ENCODE measurements at regions not wholly inside any gene's neighbourhood (a gene's known extent, or its start where the extent isn't known, plus 50 kb on each side); places are given as distances from the start of the nearest gene placed in this dataset.

DNA sequence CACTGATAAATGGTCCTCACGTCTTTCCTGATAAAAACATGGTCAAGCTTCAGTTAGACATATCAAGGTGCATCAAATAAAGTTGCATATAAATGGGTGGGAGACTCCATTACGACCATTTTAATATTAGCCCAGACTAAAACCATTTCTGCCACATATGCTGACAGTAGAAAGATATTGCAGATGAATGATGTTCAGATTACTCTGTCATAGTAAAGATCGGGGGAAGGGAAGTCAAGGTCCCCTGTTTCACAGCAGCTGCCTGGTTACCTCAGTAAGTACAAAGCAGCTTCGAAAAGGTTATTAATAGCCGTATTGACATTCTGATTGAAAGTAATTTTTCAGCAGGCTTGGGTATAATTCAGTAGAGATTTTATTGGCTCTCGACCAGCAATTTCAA is 927.7 kb upstream of the CDH2 start:
- DNase-seq = no peak

DNA sequence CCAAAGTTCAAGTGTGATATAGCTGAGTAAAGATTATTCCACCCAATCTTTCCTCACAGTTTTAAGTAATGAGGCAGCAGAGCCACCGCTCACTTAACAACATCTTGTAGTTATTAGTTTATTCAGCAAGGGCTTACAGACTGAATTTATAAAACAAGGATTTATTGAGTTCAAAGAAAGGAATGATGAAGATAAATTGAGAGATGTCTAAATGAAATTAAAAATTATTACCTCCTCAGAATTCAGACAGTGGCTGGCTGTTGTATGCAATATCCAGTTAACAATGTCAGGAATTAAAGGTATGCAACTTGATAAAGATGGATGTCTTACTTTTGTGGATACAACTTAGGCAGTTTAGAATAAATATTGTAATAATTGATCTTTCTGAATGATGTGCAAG is 927.3 kb upstream of the CDH2 start:
- DNase-seq = no peak

DNA sequence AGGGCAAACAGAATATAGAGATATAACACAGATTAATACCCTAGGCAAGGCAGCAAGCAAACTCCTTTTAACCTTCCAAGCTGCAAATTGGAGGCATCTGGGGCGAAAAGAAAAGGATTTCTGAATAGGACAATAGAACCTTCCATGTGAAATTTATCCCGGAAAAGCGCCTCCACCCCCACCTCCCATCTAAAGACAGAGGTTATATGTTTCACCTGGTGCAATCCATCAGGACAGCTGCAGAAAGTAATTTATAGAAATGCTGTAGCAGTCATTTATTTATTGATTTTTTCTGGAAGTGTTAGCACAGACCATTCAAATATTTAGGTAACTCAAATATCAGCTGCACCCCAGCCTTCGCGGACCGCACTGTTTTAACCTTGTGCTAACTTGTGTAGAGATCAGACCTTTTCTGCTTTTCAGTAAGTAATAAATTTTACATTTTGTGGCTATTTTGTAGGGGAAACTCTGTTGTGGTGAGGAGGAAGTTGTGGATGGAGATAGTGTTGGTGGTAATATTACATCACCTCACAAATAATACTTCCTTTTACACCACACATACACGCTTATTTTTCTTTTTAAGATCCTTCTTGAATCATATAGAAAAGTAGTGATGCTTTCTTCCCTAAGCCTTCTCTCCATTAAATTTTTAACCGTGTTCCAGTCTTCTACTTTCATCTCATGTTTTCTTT is 919.3 kb upstream of the CDH2 start:
- DNase-seq = no peak

DNA sequence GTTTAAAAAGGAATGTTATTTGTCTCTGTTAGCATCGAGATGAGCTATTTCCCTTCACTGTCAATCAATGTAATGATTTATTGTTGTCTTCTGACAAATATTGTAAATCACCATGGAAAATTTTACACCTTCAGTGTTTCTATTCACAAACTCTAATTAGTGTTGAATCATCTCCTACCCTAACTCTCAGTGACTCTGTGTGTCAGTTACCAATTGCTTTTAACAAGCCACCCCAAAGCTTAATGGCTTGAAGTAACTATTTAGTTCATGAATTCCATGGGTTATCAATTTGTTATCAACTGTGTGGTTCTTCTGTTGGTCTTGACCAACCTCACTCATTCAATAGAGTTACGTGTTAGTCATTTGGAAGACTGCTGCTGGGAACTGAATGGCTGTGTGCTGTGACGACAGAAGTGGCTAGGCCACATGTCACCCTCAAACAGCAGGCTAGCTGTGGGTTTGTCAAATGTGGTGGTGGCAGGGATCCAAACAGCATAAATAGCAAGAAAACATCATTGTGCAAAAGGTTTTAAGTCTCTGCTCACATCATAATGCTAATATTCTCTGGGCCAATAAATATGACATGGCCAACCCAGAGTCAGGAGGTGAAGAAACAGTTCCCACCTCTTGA is 910.8 kb upstream of the CDH2 start:
- DNase-seq = peak; percentile 19

DNA sequence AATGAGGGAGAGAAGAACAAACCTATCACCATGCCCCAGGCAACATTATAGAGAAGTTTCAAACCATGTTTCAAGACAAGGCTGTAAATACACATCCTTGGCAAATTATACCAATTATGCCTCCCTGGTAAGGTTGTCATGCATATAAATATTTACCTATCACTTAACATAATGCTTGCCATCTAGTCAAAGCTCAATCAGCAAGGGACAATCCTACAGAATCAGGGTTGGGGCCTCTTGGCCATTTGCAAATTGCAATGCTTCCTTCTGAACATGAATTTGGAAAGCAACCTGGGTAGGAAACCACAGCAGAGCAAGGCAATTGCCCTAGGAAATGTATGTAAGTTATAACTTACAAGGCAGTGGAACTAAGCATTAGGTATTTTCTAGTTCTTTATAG is 907.2 kb upstream of the CDH2 start:
- DNase-seq = no peak

DNA sequence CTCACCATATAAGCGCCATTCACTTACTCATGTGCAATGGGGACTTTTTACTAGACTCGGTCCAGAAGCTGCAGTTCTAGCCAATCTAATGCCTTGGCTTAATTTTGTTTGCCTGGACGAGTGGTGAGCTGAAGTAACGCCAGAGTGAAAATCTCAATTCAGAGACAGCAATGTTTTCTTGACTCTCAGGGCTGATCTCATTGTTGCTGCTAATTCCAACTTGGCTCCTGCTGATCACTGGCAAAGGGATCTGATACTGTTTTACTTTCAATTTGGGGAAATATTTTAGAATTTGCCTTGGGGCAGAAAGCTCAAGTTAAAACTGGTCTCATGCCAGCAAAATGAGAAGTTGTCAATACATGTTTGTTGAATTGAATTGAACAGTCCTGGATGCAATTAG is 906.6 kb upstream of the CDH2 start:
- DNase-seq = peak; percentile 28

DNA sequence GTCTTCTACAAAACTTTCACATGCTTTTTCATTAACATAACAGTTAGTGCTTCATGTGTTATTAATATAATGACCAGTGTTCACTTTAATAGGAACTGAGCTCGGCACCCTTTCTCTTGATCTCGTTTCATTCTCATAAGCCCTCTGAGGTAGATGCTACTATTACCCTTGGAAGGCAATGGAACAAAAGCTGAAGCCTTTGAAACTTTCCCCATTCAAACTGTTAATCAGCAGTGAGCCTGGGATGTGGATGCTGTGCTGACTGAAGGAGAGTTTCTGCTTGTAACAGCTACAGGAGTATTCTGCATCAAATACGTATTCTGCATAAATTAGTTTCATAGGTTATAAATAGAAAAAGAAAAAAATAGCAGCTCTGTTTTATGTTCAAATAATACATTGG is 904.0 kb upstream of the CDH2 start:
- DNase-seq = no peak

DNA sequence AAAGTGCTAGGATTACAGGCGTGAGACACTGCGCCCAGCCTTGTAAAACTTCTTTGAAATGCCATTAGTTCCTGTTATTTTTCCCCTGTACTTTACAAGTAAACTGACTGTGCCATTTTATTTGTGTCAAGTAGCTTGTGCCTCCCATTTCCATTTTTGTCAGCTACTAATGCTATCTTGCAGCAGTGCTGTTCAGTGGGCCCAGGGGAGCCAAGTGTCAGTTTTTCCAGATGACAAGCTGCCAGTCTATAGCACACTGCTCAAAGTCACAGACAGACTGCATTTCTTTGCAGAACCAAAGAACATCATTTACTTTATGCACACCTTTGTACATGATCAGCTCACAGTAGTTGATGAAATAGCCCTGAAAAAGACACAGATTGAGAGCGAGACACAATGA is 901.3 kb upstream of the CDH2 start:
- peak; percentile 26 for DNase-seq

DNA sequence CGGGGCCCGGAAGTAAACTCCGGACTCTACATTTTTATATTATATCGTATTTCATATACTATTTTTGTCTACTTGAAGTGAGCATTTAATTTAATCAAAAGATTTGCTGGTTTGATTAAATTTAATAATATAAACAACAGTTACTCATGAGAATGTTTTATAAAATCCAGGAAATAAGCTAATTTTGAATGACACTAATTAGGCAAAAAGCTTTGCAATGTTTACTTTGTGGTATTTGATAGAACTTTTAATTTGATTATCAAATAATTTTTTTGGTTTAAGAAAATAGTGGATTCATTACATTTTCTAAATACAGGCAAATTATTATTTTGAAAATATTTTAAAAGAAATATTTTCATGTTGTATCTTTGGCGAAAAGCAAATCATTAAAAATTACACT is 900.4 kb upstream of the CDH2 start:
- DNase-seq = no peak

DNA sequence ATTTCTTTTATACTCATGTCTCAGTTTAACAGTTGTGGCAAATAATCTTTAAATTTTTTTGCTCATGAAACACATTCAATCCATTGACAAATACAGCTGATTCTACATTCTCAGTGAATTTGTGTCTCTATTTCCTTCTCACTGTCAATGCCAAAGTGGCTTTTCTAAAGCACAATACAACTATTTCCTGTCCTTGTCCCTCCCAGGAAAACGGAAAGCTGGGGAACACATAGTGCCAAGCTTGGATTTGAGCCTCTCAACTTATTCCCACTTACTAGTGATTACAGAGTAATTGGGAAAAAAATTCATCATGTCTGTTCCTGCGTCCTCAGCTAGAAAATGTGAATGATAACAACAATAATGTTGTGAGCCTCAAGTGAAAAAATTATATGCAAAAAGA is 899.7 kb upstream of the CDH2 start:
- DNase-seq = no peak

DNA sequence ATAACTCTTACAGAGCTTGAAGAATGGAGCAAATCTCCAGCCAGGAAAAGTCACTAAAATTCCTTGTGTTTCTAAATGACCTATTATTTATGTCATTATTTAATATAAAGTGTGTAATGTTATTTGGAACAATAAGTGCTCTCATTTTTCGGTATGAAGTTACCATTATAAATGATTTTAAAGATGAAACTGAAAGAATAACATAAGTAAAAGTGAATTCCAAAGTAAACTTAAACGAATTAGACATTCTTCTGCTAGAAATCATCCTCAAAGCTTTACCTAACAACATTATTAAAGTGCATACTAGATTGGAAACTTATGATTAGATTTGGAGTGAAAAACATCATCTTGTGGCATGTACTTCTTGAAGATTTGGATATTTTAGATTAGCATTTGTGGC is 897.2 kb upstream of the CDH2 start:
- DNase-seq = no peak

DNA sequence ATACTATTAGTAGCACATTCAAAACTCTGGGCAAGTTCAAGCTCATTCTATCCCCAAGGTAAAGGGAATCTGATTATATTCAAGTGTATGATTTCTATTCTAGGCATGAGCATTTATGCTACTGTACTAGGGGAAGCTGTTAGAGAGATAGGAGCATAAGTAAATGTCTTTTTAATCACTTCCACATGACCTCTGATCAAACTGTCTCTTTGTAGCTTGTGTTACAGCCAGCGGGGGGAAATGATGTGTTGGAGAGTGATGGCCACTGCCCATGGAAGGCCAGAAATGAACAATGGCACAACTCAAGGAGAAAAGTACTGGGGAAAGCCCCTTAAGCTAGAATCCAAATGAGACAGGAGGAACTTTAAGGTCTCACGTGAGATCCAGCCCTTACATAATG is 894.9 kb upstream of the CDH2 start:
- DNase-seq = no peak

DNA sequence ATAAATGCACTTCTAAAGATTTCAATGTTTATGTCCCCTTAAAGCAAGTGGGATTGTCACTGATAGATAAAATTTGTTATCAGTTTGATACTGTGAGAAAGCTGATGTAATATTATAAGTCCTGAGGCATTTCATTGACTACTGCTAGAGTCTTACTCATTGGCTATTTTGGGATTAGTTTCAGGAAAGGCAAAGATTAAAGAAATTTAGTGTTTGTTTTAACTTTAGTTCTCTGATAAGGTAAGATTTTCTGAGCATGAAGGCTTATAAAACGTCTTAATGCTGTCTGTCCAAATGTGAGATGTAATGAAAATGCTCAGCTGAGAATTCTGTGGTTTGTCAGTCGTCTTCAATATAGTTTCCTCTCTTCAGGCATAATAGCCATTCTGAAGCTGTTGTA is 886.4 kb upstream of the CDH2 start:
- no peak for DNase-seq

DNA sequence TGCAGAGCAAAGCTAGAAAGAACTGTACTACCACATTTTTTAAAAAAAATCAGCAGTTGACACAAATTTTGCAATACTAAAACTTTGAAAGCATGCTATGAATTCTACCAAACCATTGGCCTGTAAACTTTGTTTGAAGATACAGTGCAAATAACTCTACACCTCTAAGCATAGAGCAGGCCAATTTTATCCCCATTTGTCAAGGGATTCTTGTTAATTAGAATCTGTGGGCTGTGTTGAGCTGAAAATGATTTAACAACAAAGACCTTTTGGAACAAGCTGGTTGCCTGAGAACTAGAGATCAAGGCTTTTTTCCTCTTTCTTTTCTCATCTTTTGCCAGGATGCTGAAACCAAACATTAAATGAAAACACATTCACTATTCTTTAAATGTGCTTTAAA is 886.0 kb upstream of the CDH2 start:
- no peak for DNase-seq

DNA sequence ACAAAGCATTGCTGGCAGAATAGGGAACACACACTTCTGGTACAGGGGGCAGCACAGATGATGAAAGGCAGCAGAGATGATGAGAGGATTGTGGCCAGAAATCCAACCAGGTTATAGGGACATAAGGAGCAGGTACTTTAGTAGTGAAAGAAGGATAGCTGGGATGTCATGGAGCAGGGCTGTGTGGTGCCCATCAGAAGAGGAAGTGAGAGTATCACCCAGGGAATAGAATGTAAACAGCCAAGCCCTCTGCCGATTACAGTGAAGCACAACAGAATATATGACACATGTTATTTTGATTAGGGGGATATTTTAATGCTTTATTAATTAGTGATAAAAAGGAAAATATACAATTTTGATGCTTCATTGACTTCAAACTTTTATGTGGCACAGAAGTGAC is 883.4 kb upstream of the CDH2 start:
- no peak for DNase-seq

DNA sequence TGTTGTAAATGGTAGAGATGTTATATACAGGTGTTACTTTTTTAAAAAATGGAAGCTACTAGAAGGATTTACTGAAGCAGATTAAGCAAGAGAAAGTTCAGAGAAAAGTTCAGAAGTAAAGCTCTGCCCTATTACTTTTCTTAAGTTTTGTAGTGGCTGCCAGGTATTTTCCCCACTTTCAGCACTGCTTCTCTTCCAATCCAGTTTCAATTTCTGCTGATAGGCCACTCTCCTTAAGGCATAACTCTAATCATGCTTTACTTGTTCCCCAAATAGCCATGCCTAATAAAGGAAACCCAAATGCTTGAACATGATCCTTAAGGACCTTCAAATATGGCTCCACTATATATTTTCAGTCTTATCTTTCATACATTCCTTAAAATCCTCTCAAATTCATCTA is 880.8 kb upstream of the CDH2 start:
- DNase-seq = no peak

DNA sequence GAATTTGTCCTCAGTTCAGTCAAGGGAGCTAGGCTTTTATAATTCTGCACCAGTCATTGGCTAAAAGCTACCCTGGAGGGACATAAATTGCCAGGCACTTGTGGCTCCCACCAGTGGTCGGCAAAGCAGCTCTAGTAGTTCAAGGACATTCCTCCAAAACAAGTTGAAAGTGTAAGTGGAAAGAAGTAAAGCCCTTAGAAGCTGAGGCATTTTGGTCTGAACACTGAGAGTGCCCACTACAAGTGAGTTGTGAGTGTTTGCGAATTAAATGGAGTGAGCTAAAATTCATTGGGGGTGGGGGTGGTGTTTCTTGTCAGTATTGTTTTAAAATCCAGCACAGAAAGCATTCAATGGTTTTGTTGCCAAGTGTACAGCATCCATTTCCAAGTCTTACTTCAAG is 879.9 kb upstream of the CDH2 start:
- no peak for DNase-seq

DNA sequence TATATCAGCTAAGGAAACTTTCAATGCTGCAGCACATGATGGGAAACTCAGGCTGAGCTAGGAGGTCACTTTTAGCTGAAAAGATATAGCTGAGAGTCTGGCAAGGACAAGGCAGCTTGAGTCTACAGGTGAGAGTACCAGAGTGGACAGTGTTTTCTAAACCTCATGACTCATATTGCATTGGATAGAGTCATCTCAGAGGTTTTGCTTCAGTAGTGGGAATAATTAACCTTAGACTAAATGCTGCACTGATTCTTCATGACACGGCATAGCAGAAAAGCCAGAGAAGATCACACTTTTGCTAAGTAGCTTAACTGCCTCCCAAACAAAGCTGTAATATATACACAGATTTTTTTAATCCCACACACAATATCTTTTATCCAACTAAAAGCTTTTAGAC is 865.0 kb upstream of the CDH2 start:
- DNase-seq = no peak

DNA sequence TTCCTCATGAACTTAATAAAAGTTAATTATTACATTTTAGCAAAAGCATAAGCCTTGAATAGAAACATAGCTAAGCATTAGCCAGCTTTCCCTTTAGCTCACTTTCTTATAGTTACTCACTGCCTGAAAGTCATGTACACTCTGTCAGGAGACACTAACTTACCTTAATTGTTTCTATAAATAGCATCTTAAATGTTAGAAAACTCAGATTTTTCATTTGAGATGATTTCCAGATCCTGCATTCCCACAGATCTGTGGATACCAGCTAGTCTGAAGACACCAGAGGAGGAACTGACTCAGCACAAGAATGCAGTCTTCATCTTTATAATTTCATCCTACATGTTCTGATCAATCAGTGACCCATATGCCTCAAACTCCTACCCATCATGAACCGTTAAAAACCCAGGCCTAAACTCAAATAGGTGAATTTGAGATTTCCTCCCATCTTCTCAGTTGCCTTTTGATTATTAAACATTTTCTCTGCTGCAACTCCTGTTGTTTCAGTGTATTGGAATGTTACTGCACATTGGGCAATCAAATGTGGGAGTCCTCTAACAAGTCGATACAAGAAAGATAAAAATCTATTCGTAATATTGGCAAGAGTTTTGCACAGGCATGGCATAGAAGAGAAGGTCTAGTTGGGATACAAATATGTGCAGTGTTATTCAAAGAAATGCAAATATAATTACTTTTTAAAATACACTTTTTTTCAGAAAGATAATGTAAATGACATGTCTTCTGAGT is 857.4 kb upstream of the CDH2 start:
- DNase-seq = no peak

DNA sequence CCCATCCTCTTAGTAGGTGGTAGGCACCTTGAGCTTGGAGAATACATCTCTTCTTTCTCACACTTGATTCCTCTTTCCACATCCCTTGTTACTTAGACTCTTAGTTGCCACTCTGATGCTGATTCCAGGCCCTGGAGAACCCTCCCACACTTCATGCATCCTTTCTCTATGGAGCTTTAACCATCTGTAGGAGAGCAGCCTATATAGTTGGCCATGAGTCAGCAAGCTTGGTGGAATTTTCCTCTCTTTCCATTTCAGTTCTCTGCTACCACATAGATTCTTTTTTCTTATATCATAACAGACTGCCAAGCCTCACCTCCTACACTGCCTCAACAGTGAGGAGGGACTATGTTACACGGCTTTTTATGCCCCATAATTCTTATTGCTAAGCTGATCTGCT is 851.6 kb upstream of the CDH2 start:
- DNase-seq = no peak

DNA sequence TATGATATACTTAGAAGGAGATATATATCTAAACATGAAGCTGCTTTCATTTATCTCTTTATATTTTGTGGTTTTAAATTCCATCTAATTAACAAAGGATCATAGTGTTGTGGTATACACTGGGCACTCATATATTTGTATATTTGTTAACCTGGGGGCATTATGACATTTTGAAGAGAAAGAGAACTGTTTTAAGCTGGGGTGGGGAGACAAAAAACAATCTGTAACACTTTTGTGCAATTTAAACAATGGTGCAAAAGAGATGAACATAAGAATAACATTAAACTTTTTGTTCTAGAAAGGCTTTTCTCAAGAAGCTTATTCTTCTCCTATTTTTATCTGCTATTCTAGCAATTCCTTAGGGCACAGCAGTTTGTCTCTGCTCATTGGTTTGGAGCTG is 842.0 kb upstream of the CDH2 start:
- DNase-seq = no peak

DNA sequence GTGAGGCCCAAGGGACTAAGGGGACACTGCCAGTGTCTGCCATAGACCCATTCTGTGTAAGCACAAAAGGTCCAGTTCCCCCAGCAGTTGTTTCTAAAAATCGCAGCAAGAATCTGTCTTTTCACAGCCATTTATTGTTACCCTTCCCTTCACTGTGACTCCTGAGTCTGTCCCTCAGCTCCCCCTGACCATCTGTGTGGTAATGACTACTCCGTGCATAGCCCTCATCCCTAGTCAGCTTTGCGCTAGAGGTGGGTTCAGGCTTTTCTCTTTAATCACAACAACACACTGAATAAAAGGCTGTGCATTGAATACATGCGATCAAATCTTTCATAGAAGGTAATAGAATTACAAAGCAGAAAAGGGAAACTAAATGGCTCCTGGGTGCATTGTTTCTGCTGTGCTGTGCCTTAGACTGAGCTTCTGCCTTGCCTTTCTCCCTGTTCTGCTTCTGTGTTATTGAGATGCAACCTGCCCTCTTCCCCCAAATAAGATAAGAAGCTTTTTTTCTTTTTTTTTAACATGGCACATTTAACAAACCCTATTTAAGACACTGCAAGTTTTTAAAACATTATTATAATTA is 836.0 kb upstream of the CDH2 start:
- DNase-seq = no peak

DNA sequence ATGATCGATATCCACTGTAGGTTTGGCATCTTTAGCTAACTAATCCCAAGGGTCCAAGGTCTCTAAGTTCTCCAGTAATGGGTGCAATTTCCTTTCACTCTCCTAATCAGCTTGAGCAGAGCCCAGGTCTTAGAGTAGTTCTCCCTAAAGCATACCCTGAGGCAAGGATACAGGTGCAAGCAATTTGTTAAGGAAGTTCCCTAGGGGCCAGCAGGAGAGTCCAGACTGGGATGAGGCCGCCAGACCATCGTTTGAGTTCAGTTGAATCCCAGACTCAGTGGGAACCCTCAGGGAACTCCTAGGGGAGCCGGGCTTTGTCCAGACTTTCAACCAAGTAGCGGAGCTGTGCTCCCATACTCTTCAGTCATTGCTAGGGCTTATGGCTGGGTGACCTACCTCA is 835.4 kb upstream of the CDH2 start:
- no peak for DNase-seq

DNA sequence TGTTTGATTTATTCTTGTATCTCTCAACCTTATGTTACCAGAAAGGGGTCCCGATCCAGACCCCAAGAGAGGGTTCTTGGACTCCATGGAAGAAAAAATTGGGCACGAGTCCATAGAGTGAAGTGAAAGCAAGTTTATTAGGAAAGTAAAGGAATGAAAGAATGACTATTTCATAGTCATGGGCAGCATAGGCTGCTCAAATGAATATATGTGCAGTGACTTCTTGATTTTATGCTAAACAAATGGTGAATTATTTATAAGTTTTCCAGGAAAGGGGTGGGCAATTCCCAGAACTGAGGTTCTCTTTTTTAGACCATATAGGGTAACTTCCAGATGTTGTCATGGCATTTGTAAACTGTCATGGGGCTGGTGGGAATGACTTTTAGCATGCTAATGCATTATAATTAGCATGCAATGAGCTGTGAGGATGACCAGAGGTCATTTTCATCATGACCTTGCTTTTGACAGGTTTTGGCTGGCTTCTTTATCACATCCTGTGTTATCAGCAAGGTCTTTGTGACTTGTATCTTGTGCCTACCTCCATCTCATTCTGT is 832.4 kb upstream of the CDH2 start:
- no peak for DNase-seq
